ENCODE measurements at regions not wholly inside any gene's neighbourhood (a gene's known extent, or its start where the extent isn't known, plus 50 kb on each side); places are given as distances from the start of the nearest gene placed in this dataset.

DNA sequence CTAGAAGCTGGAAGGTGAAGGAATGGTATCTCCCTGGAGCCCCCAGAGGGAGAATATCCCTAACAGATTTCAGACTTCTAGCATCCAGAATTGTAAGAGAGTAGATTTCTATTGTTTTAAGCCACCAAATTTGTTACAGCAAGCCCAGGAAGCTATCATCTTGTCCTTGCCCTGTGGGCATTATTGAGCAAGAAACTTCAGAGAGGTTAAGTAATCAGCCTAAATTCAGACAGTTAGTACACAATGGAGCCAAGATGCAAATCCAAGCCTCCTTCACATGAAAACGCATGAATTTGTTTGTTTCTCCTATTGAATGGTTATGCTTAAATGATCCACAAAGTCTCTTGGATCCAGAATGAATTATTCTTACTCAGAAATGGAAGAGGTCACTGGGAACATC, 55.2 kb upstream of the TRIB2 start:
- no peak overlapping the region for H3K4me3 ChIP-seq (ENCODE audit: low read depth in 2 of 2, low read length in 2 of 2)
- no peak for DNase-seq (ENCODE audit: low read depth, low spot score)
- ATAC-seq = no peak
- no peak overlapping the region for H3K27ac ChIP-seq (ENCODE audit: low read length)
- BruUV-seq (replicated peaks) = no TSS peak
- peaks cover 4% of the 10 kb centered on the region; the same call in 1 of the 2 replicates for H3K9me3 ChIP-seq (ENCODE audit: control insufficient read depth, insufficient read depth, low read depth, low read length)
- POLR2A ChIA-PET = no interaction called here
- H3K4me1 ChIP-seq (ENCODE audit: control insufficient read depth, insufficient read depth, low read length) = no peaks in the 10 kb centered on the region
- TF ChIP-seq SIN3A (IDR thresholded peaks at IDR 0.05; ENCODE audit: borderline replicate concordance, insufficient read depth, low read depth, low read length) = no peak
- TF ChIP-seq, protein P1, sequence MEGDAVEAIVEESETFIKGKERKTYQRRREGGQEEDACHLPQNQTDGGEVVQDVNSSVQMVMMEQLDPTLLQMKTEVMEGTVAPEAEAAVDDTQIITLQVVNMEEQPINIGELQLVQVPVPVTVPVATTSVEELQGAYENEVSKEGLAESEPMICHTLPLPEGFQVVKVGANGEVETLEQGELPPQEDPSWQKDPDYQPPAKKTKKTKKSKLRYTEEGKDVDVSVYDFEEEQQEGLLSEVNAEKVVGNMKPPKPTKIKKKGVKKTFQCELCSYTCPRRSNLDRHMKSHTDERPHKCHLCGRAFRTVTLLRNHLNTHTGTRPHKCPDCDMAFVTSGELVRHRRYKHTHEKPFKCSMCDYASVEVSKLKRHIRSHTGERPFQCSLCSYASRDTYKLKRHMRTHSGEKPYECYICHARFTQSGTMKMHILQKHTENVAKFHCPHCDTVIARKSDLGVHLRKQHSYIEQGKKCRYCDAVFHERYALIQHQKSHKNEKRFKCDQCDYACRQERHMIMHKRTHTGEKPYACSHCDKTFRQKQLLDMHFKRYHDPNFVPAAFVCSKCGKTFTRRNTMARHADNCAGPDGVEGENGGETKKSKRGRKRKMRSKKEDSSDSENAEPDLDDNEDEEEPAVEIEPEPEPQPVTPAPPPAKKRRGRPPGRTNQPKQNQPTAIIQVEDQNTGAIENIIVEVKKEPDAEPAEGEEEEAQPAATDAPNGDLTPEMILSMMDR (IDR thresholded peaks at IDR 0.05) = no peak
- no peak for TF ChIP-seq TCF7L2 (IDR thresholded peaks at IDR 0.05; ENCODE audit: low read depth, low read length)
- TF ChIP-seq POLR2AphosphoS5 (IDR thresholded peaks at IDR 0.05; ENCODE audit: low read depth, low read length) = no peak
- TF ChIP-seq, protein P2, sequence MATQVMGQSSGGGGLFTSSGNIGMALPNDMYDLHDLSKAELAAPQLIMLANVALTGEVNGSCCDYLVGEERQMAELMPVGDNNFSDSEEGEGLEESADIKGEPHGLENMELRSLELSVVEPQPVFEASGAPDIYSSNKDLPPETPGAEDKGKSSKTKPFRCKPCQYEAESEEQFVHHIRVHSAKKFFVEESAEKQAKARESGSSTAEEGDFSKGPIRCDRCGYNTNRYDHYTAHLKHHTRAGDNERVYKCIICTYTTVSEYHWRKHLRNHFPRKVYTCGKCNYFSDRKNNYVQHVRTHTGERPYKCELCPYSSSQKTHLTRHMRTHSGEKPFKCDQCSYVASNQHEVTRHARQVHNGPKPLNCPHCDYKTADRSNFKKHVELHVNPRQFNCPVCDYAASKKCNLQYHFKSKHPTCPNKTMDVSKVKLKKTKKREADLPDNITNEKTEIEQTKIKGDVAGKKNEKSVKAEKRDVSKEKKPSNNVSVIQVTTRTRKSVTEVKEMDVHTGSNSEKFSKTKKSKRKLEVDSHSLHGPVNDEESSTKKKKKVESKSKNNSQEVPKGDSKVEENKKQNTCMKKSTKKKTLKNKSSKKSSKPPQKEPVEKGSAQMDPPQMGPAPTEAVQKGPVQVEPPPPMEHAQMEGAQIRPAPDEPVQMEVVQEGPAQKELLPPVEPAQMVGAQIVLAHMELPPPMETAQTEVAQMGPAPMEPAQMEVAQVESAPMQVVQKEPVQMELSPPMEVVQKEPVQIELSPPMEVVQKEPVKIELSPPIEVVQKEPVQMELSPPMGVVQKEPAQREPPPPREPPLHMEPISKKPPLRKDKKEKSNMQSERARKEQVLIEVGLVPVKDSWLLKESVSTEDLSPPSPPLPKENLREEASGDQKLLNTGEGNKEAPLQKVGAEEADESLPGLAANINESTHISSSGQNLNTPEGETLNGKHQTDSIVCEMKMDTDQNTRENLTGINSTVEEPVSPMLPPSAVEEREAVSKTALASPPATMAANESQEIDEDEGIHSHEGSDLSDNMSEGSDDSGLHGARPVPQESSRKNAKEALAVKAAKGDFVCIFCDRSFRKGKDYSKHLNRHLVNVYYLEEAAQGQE (IDR thresholded peaks at IDR 0.05; ENCODE audit: insufficient read depth in 1 of 2, low read depth in 2 of 2, low read length in 1 of 2) = no peak
- intact Hi-C loops (cut with micrococcal nuclease; ENCODE audit: unreplicated experiment) (no loop called here), in situ Hi-C loops (cut with HindIII; ENCODE audit: low pct_unique_long_range_greater_than_20kb, low sequenced_read_pairs) (no loop called here)
- H3K27me3 ChIP-seq (ENCODE audit: control insufficient read depth, insufficient read depth, low read length) = no peaks in the 10 kb centered on the region
- CTCF ChIA-PET = no interaction called here
- H3K36me3 ChIP-seq (ENCODE audit: control insufficient read depth, insufficient read depth, low read length) = no peaks in the 10 kb centered on the region

DNA sequence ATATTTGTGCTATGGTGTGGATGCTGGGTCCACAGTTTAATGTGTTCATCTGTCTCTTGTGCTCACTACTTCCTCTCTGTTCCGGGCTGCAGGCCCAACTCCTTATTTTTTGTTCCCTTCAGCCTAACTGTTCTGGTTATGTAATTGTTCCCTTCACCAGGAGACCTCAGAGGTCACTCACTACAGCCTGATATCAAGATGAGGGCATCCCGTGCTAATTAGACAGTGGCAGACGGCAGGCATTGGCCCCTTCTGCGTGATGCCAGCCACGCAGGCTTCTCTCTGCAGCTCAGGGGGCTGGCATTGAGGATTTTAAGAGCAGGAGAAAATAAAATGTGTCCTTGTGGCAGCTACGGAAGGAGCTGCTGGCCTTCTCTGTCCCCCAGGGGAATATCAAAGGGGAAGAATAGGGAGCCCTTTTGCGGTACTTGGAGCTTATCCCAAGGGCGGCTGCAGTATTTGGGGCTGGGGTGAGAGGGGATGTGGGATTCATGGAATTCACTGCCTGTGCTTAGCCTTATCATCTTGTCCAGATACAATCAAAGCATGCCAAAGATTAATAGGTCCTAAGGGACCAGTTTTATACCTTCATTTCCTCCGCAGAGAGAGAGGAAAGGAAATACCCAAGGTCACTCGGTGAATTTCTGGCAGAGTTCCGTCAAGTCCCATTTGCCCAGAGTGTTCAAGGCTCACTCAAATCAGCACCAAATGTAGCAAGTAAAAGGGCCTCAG, 53.3 kb upstream of the TRIB2 start:
- ChIA-PET POLR2A (no interaction called here), CTCF (no interaction called here)
- H3K27ac ChIP-seq (ENCODE audit: low read length) = no peak overlapping the region
- no peak overlapping the region for H3K4me3 ChIP-seq (ENCODE audit: low read depth in 2 of 2, low read length in 2 of 2)
- no peak for TF ChIP-seq TCF7L2 (IDR thresholded peaks at IDR 0.05; ENCODE audit: low read depth, low read length)
- no peak for TF ChIP-seq SIN3A (IDR thresholded peaks at IDR 0.05; ENCODE audit: borderline replicate concordance, insufficient read depth, low read depth, low read length)
- TF ChIP-seq, protein P1 (IDR thresholded peaks at IDR 0.05) = no peak
- TF ChIP-seq, protein P2 (IDR thresholded peaks at IDR 0.05; ENCODE audit: insufficient read depth in 1 of 2, low read depth in 2 of 2, low read length in 1 of 2) = no peak
- TF ChIP-seq POLR2AphosphoS5 (IDR thresholded peaks at IDR 0.05; ENCODE audit: low read depth, low read length) = no peak
- peaks cover 11% of the 10 kb centered on the region; the same call in 1 of the 2 replicates for H3K9me3 ChIP-seq (ENCODE audit: control insufficient read depth, insufficient read depth, low read depth, low read length)
- intact Hi-C loops (cut with micrococcal nuclease; ENCODE audit: unreplicated experiment) = no loop called here
- no peaks in the 10 kb centered on the region for H3K4me1 ChIP-seq (ENCODE audit: control insufficient read depth, insufficient read depth, low read length)
- DNase-seq (ENCODE audit: low read depth, low spot score) (no peak), ATAC-seq (no peak)
- no peaks in the 10 kb centered on the region for H3K27me3 ChIP-seq (ENCODE audit: control insufficient read depth, insufficient read depth, low read length)
- H3K36me3 ChIP-seq (ENCODE audit: control insufficient read depth, insufficient read depth, low read length) = no peaks in the 10 kb centered on the region
- BruUV-seq (replicated peaks) = no TSS peak
- in situ Hi-C loops (cut with HindIII; ENCODE audit: low pct_unique_long_range_greater_than_20kb, low sequenced_read_pairs) = no loop called here

Data from Panc1 (cell line).